ENCODE measurements at regions not wholly inside any gene's neighbourhood (a gene's known extent, or its start where the extent isn't known, plus 50 kb on each side); places are given as distances from the start of the nearest gene placed in this dataset.

DNA sequence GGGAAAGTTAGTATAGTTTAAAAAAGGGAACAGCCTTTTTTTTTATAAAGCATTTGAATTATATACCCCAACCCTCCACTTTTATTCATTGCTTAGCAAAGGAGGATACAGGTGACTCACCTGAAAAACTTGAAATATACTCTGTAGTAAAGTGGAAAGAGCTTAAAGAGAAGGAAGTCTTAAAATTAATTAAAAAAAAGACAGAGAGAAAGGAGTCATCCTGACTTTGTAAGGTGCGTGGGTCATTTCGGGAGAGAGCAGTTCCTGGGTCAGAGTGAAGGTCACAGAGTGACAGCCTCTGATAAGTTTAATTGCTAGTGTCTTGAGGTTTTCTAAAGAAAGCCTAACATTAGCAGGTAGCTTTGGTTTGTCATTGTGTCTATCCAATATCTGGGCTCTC is 310.3 kb downstream of the KLF5 start:
- no peak for DNase-seq

- DNase-seq, result no peak
These were observed 309.8 kb downstream of the KLF5 start for GRCh38 chr13:73368608-73369007.

DNA sequence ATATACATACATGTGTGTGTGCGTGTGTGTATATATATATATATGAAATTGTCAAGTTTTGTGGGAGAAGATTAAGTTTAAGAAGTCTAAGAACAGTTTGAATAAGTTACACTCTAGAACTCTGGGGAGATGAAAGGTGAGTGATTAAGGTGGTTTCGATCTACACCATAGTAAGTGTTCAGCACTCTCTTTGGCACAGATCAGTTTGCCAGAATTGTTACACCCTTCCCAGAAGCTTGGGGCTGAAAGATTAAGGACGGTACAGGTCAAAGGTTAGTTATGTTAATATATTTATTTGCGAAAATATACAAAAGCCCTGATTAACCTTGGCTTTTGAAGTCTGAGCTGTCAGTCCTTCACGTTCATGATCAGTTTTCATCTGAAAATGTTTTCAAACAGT is 309.1 kb downstream of the KLF5 start:
- no peak for DNase-seq

DNA sequence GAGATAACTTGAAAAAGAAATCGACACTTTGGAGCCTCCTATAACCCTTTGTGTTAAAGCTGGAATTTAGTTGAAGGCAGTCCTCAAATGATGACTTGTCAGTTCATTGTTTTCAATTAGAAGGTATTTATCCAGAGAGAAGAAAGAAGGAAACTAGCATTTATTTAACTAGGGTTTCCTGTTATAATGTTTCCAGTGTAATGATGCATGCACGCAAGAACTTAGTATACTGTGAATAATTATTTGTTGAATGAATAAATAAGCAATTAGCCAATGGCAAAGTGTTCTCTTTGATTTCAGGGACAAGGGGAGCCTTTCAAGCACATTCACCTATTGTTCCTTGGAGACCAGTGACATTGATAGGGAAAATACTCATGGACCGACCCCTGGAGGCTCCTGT is 307.4 kb downstream of the KLF5 start:
- DNase-seq, result no peak

DNA sequence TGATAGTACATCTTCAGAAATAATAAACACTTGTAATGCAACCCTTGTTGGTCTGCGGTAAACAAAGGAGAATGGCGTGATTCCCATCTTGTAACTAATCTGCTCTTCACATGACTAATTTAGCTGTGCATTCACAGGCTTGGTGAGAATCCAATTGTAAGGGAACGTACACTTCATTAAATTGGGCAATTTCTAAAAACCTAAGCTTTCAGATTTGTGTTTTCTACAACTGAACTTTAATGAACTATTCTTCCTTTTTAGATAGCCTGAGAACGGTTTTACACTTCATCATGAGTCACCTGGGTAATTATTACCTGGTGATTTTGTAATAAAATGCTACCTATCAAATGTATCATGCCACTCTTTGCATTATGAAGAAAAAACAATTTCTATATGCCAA is 306.9 kb downstream of the KLF5 start:
- DNase-seq, result no peak

DNA sequence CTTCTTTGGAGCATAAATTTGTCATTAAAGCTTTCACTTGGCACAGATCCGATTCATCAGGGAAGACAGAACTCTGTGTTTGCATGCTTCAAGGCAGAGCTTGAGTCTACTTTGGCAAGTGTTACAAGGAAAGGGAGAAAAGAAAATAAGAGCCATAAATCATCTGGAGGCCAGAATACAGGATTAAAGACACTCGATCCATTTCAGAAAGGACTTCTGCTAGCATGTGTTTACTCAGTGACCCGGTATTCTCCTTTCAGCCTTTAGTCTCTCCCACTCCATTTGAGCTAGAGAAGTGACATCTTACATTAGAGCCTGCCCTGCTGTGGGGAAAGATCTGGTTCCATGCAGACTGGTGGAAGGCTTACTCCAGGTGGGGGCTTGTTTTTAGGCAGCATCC is 306.4 kb downstream of the KLF5 start:
- no peak for DNase-seq

GRCh38 chr13:73364736-73365135 is 305.9 kb downstream of the KLF5 start:
- DNase-seq, result no peak

- no peak for DNase-seq
These were observed 299.8 kb downstream of the KLF5 start for GRCh38 chr13:73358606-73359095.

GRCh38 chr13:73355134-73355533 is 296.3 kb downstream of the KLF5 start:
- DNase-seq, result no peak

DNA sequence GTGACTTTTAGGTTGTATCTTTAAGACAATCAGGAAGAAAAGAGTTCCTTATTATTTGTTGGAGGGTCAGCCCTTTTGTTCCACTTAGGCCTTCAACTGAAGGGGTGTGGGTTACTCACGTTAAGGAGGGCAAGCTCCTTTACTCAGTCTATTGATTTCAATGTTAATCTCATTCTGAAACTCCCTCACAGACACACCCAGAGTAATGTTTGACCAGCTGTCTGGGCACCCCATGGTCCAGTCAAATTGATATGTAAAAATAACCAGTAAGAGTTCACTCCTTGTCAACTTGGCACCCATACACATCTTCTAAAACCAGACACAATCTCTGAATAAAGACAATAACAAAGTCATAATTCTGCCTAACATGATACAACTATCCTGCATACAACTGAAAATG is 292.9 kb downstream of the KLF5 start:
- DNase-seq, result no peak

DNA sequence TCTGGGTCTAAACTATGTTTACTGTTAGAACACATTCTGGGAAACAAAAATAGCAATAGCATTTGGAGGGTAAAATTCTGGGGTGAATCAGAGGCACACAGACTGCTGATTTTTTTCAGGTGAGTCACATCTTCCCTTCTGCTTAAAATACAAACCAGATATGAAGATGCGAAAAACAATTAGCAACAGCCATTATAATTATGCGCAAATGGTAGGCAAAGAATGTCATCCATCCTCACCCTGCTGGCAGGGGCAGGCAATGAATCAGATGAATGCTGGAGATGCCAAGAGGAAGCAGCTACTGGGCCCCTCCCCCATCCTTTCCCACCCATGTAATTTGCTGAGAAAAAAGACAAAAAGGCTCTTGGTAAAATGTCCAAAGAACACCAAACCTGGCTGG is 282.9 kb downstream of the KLF5 start:
- peak; percentile 78 for DNase-seq

DNA sequence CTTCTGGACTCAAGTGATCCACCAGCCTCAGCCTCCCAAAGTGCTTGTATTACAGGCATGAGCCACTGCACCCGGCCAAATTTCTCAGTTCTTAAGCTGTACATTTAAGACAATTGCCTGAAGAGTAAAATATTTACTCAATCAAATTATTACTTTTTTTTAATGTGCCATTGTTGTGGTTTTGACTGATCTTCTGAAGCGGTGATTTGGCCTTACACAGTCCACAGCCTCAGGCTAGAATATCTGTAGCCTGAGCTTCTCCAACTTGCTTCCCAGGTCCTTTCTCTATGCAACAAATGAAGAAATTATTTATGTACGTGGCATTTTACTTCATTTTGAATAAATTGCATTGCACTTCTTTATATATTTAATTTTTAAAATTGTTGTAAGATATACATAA is 281.3 kb downstream of the KLF5 start:
- no peak for DNase-seq

- DNase-seq, result peak; percentile 31
These were observed 280.3 kb downstream of the KLF5 start for GRCh38 chr13:73339086-73339485.

DNA sequence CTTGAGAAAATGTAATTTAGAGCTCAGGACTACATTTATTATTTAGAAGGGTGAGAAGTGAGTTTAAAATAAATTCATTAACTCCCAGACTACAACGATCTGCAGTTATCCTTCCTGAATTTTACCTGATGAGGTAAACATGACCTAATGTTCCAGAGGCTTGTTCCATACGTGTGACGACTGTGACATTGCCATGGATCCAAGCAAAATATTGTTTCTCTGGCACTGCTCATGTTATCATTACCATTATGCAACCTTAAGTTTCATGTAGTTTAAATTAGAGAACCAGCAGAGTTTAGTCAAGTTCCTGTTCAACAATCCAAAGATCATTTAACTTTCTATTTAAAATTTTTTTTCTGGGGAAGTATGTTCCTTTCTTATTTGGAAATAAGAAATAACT is 279.6 kb downstream of the KLF5 start:
- DNase-seq, result no peak

- DNase-seq, result no peak
These were observed 278.7 kb downstream of the KLF5 start for GRCh38 chr13:73337532-73337931.

GRCh38 chr13:73336773-73337172 is 278.0 kb downstream of the KLF5 start:
- DNase-seq, result no peak

DNA sequence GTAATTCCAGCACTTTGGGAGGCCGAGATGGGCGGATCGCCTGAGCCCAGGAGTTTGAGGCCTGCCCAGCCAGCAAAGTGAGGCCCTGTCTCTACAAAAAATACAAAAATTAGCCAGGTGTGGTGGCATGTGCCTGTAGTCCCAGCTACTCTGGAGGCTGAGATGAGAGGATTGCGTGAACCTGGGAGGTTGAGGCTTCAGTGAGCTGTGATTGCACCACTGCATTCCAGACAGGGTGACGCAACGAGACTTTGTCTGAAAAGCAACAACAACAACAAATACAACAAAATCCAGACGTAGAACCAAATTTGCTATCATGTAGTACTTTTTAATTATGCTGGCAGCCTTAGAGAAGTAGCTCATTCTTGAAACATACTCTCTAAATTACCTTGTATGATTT is 277.1 kb downstream of the KLF5 start:
- no peak for DNase-seq

GRCh38 chr13:73335210-73335609 is 276.4 kb downstream of the KLF5 start:
- peak; percentile 93 for DNase-seq

GRCh38 chr13:73334445-73334844 is 275.6 kb downstream of the KLF5 start:
- DNase-seq, result peak; percentile 60

DNA sequence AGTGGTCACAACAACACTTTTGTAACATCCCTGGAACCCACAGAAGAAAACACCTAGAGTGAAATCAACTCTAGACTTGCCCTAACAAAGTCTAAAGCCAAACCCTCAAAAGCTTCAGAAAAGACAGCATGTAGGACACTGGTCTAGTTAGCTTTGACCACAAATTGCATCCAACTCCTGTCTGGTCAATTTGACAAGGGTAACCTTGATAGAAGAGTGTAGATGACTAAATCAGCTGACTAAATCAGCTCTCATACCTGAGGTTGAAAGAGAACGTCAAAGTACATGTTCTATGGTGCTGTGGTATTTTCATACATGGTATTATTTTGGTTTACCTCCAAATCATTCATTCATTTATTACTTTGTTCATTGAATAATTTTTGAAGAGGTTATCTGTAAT is 272.8 kb downstream of the KLF5 start:
- no peak for DNase-seq

DNA sequence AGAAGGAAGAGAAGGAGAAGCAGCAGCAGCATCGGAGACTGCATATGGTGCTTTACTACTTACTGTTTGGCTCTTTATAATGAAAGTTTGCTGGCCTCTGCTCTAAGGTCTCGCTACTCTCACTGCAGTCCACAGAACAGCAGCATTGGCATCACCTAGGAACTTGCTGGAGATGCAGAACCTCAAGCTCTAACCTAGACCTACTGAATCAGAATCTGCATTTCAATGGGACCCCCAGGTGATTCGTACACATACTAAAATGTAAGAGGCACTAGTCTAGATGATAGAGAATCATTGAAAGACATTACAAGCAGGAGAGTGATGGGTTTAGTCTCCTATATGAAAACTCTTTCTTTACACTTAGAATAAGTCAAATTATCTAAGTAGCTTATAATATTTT is 270.6 kb downstream of the KLF5 start:
- DNase-seq, result no peak

- DNase-seq, result no peak
These were observed 268.8 kb downstream of the KLF5 start for GRCh38 chr13:73327579-73327978.

DNA sequence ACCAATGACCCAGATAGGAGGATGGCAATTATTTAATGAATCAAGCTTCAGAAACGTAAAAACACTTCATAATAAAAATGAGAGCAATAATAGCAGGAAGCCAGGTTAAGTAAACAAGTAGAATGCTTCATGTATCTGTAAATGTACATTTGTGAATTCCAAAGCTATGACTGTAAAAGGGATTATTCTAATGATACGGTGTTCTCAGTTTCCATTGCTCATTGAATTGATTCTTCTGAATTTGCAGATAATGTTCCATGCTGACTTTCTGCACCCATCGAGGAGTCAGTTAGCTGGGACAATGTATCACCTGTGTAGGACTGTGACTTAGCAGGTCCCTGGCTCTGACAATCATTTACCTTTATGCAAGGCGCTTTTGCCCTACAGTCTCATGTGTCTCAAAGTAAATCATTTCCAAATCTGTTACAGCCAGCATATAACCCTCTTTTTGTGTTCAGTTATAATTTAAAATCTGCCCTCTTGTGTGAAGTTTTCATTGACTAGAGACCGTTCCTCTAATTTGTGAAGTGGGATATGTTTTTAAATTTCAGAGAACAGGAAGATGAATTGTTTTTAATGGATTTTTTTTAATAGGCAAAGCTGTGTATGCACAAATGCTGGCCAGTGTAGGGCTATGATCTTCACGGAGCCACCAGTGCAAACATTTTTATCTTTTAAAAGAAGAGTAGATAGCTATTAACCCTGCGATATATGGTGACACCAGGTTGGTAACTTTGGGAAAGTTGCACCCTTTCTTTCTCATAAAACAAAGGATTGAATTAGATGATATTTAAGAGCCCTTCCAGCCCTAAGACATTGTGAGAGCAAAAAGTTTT is 267.1 kb downstream of the KLF5 start:
- DNase-seq, result peak; percentile 29

DNA sequence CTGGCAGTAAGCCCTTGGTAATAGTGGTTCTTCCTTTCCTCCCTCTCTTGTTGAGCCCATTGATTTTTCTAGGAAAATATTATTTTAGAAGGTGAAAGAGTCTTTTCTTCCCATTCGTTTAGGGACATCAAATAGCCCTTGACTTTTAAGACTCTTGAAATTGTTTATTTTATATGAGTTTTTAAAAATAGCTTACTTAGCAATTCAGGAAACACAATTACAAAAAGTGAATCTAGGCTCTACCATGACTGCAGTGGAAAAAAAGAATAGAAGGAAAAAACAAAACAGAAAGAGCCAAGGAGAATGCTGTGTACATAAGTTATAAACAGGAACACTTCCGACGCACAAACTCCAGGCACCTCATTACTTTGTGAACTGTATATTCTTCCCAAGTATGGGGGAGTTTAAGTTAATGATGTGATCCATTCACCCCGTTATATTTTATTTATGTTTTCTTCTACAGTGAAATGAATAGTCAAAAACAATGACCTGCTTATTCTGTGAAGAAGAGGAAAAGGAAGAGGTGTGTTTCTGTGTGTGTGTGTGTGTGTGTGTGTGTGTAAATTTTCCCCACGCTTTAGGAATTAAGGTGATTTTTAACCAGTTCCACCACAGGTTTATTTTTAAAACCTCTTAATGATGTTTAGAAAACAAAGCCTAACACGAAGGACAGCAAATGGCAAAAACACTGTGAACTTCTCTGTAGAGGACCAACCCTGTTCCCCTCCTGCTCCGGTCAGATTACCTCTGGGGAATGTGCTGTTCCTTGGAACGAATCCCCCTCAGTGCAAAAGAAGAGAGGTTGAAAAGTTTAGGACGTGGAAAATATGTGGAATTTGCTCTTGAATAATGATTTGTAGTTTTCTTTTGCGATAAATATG is 266.3 kb downstream of the KLF5 start:
- no peak for DNase-seq
